CD4-positive, alpha-beta T cell treated with Interleukin-12 subunit alpha and Interleukin-12 subunit beta, for 1 hour (primary cell): ENCODE measurements at regions not wholly inside any gene's neighbourhood (a gene's known extent, or its start where the extent isn't known, plus 50 kb on each side); places are given as distances from the start of the nearest gene placed in this dataset.

Source experiments
- DNase-seq: peaks from one replicate; pipeline ENCODE4 v3.0.0-alpha.2; 2020

DNA sequence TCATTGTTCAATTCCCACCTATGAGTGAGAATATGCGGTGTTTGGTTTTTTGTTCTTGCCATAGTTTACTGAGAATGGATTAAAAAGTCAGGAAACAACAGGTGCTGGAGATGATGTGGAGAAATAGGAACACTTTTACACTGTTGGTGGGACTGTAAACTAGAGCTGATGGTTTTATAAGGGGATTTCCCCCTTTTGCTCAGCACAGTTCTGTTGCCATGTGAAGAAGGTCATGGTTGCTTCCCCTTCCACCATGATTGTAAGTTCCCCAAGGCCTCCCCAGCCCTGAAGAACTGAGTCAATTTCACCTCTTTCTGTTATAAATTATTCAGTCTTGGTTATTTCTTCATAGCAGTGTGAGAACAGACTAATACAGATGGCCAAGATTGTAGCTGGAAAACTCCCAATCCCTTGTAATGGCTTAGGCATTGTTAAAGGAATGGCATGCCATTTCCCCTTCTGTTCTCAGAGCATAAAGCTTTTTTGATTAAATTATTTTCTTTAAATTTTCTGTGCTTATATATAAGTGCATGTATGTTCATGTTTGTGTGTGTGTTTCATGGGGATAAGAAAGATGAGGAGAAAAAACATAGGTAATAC, 144.8 kb downstream of the BACH1 start:
- DNase-seq = no peak

DNA sequence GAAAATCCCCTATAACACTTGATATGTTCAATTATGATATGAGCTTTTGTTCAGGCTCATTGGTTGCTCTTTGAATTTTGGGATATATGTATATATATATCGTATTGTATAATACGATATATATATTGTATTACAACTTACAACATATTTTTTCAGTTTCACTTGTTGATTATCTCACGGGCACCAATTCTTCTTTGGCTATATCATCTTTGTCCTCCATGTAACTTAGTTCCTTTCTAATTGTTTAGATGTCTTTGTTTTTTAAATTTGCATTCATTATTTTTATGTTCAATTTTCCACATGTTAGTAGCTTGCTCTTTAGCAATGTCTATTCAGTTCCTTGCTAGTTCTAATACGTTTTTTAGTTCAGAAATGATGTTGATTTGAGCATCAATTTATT, 150.0 kb downstream of the BACH1 start:
- DNase-seq = no peak

DNA sequence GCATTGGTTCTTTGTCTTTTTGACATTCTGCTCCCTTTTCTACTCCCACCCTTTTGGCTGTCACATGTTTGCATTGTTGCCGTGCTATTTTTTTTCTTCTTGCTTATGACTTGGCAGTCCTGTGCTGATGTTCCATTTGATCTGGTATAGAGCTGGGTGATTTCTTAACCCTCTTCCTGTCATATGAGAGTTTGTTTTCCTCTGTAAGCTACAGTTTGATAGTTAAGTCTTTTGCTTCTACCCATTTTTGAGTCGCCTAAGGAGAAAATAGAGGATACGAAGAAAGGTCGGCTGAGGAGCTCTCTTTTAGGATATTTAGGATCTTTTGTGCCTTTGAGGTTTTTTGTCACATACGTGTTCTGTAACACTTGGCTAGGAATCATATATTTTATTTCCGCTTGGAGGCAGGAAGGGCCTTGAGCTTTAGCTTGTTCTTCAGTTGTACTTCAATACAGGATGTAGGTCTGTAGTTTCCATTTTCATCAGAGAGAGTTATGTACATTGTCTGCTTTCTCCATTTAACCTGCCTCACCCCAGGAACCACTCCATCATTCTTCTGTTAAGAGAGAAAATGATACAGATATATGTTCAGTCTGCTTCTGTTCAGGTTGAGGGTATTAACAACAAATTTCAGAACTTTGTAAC, 150.7 kb downstream of the BACH1 start:
- DNase-seq = peak; percentile 75

DNA sequence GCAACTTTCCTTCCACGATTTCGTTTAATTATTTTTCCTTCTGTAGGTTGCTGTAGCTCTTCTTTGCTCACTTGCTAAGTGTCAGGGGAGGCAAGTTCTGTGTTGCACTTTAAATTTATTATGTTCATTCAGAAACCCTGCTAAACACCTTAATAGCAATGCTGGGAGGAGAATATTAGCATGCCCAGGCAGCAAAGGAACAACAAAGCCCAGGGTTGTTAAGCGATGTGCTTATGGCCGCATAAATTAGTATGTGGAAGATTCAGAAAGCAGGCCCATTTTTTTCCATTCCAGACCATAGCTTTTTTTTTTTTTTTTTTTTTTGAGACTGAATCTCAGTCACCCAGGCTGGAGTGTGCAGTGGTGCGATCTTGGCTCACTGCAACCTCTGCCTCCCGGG, 151.3 kb downstream of the BACH1 start:
- no peak for DNase-seq

DNA sequence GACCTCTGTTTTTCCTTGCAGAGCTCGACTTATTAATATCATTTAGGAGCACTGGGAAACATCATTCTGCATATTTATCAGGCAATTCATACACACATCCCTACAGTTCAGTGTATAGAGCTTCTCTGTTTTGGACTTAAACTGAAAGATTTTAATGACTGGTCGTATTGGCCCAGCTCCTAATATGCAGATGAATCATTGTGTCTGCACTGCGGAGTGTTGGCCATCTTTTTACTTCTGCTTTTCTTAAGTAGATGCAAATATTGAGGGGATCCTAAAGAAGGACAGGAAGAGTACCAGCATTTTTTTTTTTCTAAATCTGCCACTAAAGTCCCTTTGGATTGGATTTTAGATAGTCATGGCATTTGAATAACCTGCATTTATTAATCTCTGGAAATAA, 154.8 kb downstream of the BACH1 start:
- DNase-seq = no peak

DNA sequence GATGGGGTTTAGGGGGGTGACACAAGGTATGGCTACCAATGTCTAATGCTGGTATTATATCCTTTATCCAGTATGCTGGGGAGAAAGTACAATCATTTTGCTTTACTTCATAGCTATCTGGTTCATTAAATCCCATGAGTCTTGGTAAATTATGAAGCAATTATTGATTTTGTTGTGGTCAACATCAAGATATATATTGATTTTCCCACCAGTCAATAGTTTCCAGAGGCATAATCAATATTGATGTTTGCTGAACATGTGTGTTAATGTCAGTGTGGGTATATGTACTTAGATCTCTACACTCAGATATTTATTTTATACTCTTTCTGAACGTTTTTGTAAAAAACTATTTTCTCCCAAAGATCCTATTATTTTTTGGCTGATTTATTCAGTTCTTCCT, 155.5 kb downstream of the BACH1 start:
- no peak for DNase-seq

DNA sequence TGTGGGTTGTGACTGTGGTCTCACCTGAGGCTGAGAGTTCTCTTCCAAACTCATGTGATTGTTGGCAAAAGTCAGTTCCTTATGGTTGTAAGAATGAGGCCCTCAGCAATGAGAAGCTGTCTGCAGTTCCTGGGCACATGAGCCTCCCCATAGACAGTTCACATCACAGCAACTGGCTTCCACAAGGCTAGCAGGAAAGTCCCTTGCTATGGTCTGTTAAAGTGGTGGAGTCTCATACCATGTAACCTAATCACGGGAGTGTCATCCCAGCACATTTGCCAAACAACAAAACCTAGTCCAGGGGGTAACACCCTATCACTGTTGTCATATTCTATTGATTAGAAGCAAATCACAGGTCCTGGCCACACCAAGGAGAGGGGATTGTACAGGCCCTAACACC, 163.8 kb downstream of the BACH1 start:
- DNase-seq = no peak

DNA sequence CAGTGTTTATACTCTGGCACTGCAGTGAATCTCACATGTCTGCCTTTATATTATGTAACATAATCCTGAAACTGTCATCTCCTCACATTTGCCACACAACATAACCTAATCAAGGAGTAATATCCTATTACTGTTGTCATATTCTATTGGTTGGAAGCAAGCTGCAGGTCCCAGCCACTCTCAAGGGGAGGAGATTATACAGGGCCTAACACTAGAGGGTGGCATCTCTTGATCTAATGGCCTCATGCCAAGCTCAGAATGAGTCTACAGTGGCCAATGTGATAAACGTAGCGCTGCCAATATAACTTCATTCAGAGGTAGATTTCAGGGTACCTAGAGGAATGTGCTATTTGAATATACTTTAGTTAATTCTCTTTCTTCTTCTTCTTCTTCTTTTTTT, 166.8 kb downstream of the BACH1 start:
- DNase-seq = no peak

DNA sequence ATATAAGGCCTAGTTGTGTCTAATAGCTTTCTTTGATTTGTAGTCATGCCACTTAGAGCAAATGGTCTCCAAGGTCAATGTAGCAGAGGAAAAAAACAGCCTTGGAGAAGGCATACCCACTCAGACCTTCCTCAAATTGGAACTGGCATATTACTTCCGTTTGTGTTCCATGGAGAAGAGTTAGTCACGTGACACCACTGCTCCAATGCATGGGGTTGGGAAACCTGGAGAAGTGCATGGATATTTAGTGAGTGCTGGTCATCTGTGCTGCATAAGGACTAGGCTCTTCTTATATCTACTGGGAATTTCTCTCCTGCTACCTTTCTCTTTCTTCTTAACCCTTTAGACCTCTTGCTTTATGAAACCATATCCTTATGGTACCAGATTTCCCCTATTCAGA, 167.8 kb downstream of the BACH1 start:
- no peak for DNase-seq

DNA sequence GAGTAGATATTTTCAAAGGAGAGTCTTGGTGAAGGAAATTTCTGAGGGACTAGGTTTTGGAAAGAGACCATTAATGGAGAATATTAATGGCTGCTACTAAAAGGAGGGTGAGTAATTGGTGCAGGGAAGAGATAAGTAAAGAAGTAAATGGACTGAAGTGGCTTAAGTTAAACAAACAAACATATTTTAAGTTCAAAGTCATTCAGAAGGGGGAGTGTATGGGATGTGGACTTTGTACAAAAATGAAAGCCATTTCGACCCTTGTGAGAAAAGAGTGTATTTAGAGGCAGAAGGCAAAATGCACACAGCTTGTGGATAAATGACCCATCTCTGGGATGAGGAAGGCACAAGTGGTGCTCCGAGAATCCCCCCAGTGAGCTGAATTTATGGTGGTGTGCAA, 171.7 kb downstream of the BACH1 start:
- DNase-seq = no peak

DNA sequence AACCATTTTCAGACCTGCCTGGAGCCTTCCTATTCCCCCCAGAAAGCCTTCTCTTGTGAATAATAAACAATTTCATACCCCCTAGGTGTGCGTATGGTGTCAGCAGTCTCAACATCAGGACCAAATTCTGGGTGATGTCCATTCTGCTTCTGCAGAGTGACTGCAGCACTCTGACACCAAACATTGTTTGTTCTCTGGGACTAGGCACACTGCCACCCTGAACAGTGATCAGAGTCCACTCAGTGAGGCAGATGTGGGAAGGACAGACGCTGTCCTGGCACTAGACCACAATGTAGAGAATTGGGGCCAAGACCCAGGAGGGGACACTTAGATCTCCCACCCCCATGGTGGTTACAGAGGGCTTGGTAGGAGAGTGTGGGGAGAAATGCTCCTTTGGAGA, 175.1 kb downstream of the BACH1 start:
- no peak for DNase-seq

DNA sequence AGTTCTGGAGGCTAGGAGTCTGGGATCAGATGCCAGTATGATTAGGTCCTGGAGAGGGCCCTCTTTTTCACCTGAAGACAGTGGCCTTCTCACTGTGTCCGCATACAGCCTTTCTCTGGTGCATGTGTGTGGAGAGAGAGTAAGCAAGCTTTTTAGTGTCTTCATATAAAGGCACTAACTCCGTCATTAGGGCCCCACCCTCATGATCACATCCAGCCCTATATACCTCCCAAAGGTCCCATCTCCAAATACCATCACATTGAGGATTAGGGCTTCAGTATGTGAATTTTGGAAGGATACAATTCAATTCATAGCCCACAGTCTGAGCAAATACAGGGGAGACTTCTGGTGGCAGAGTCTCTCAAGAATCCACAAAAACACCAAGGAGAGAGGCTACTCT, 176.6 kb downstream of the BACH1 start:
- no peak for DNase-seq

DNA sequence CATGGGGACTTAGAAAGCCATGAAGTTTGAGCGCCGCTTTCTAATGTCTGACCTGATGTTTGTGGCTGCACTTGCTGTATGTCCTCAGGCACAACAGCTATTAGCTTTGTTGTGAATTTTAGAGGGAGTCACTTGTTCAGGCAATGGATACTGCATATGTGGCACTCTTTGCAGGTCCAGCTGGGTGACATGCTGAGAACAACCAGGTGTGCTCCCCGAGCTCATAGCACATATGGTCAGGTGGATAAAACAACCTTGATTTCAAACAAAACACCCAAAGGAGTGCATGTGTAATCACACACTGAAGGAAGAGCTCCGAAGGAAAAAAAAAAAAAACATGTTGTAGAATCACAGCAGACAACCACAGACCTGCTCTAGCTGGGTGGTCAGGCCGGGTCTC, 178.6 kb downstream of the BACH1 start:
- DNase-seq = no peak

DNA sequence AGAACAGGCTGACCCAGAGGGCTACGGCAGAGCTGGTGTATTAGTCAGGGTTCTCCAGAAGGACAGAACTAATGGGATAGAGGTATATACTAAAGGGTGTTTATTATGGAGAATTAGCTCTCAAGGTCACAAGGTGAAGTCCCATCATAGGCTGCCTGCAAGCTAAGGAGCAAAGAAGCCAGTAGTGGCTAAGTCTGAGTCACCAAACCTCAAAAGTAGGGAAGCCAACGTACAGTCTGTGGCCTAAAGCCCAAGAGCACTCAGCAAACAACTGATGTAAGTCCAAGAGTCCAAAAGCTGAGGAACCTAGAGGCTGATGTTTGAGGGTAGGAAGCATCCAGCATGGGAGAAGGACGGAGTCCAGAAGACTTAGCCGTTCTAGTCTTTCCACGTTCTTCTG, 179.2 kb downstream of the BACH1 start:
- no peak for DNase-seq

DNA sequence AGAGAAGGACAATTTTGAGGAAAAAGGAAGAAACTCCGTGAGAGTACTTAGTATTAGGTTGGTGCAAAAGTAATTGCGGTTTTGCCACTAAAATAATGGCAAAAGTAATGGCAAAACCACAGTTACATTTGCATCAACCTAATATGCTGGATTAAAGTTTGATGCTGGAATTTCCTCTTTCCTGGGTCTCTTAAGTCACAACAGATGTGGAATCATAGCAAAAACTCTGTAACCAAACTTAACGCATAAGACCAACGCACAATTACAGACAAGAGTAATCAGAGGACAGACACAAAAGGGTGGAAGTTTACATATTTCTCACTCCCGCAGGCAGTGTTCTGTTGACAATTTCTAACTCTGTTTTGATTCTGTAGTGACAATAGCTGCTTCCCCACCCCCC, 182.4 kb downstream of the BACH1 start:
- DNase-seq = no peak

DNA sequence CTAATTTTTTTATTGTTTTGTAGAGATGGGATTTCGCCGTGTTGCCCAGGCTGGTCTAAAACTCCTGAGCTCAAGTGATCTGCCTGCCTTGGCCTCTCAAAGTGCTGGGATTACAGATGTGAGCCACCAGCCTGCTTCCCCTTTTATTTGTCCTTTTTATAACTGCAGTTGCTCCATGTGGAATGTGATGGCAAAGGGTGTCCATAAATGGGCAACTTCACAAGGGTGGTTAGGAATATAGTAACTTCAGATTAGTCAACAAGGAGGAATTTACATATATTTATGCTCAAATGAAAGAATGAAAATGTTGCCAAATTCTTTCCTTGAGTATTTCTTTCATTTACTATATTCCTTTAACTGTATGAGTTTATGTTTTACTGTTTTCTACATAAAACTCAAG, 182.9 kb downstream of the BACH1 start:
- no peak for DNase-seq

DNA sequence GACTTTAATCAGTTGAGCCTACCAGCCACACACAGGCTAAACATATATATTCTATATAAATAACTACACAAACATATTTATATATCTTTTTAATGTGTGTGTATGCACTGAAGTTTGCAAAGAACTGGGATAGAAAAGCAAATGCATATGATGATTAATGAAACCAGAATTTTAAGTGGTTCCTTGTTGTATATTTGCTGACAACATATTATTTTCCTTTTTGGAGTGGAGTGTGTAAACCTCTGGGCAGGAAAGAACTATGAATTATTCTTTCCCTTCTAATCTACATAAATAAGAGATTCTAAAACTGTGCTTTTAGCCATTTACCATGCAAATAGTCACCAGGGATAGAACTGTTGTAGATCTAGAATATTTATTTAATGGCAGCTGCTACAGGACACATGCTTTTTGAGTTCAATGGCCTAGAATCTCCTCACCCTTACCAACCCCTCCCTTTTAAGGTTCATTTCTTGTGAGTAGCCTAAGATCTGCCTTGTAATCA, 187.6 kb downstream of the BACH1 start:
- no peak for DNase-seq
